GM12891 (cell line): ENCODE measurements at regions not wholly inside any gene's neighbourhood (a gene's known extent, or its start where the extent isn't known, plus 50 kb on each side); places are given as distances from the start of the nearest gene placed in this dataset.

Source experiments
- POLR2A ChIP-seq: IDR thresholded peaks from 2 replicates; pipeline ENCODE4 v1.6.1; 2011; ENCODE audit warnings: low read depth, low read length, control low read depth
- POLR2AphosphoS5 ChIP-seq: IDR thresholded peaks from 2 replicates; pipeline ENCODE4 v1.6.1; 2011; ENCODE audit warnings: low read depth, low read length, control low read depth
- SPI1 ChIP-seq: IDR thresholded peaks from 2 replicates; pipeline ENCODE4 v1.6.1; 2011; ENCODE audit warnings: low read depth, low read length, control low read depth
- TAF1 ChIP-seq: IDR thresholded peaks from 2 replicates; pipeline ENCODE4 v1.6.1; 2011; ENCODE audit warnings: low read depth, low read length, control low read depth

DNA sequence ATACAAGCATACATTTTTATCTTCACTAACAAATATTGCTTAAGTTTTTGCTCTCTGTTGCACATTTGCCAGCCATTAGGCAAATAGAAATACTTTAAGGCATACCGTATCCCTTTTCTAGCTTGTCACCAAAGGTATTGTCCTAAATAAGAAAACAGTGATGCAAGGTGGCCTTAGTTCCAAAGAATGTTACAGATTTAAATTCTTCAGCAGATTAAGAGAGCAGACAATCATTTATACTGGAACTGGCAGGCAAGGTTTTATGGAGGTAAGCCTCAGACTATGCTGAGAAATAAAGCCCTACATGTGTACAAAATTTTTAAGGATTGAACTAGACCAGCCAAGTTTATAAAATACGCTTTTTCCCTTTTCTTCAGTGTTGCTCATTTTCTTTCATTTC, 247.8 kb downstream of the IZUMO3 start:
- TF ChIP-seq POLR2AphosphoS5 (no peak), POLR2A (no peak), SPI1 (no peak), TAF1 (no peak)
